ENCODE measurements at regions not wholly inside any gene's neighbourhood (a gene's known extent, or its start where the extent isn't known, plus 50 kb on each side); places are given as distances from the start of the nearest gene placed in this dataset.
"Not testable (repeated sequence)": the region's sequence is repeated elsewhere in the genome, so short reads cannot be mapped to it uniquely, and the experiment has no call there.

DNA sequence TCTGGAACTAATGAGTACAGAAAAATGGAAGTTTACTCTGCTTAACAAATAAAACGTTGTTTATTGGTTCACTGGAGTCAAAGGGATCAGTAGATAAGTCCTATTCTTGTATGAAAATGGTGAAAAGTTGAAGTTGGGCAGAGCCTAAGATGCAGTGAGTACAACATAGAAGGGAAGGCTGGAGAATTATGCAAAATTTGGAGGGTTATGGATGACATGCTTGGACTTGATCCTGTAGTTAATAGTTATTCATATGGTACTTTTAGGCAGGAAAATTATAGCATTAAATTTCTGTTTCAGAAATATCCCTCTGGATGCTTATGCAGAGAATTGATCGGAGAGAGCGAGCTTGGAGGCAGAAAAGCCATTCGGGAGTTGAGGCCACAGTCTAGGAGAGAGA lies 167.6 kb downstream of the KCNS3 start:
- H3K4me3 ChIP-seq (replicated peaks; ENCODE audit: low read depth, low read length), result no peak overlapping the region
- TF ChIP-seq, protein P1, sequence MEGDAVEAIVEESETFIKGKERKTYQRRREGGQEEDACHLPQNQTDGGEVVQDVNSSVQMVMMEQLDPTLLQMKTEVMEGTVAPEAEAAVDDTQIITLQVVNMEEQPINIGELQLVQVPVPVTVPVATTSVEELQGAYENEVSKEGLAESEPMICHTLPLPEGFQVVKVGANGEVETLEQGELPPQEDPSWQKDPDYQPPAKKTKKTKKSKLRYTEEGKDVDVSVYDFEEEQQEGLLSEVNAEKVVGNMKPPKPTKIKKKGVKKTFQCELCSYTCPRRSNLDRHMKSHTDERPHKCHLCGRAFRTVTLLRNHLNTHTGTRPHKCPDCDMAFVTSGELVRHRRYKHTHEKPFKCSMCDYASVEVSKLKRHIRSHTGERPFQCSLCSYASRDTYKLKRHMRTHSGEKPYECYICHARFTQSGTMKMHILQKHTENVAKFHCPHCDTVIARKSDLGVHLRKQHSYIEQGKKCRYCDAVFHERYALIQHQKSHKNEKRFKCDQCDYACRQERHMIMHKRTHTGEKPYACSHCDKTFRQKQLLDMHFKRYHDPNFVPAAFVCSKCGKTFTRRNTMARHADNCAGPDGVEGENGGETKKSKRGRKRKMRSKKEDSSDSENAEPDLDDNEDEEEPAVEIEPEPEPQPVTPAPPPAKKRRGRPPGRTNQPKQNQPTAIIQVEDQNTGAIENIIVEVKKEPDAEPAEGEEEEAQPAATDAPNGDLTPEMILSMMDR (IDR thresholded peaks at IDR 0.05; ENCODE audit: low read length, missing control alignments), result no peak
- no peak for DNase-seq (ENCODE audit: low read depth)

- H3K4me3 ChIP-seq (replicated peaks; ENCODE audit: low read depth, low read length), result no peak overlapping the region
- TF ChIP-seq, protein P1 (IDR thresholded peaks at IDR 0.05; ENCODE audit: low read length, missing control alignments), result no peak
- no peak for DNase-seq (ENCODE audit: low read depth)
Observed at GRCh38 chr2:18045230-18045629, 166.8 kb downstream of the KCNS3 start.

- H3K4me3 ChIP-seq (replicated peaks; ENCODE audit: low read depth, low read length); DNase-seq (ENCODE audit: low read depth): not testable (repeated sequence)
Observed at GRCh38 chr2:18017381-18017780, 138.9 kb downstream of the KCNS3 start.

DNA sequence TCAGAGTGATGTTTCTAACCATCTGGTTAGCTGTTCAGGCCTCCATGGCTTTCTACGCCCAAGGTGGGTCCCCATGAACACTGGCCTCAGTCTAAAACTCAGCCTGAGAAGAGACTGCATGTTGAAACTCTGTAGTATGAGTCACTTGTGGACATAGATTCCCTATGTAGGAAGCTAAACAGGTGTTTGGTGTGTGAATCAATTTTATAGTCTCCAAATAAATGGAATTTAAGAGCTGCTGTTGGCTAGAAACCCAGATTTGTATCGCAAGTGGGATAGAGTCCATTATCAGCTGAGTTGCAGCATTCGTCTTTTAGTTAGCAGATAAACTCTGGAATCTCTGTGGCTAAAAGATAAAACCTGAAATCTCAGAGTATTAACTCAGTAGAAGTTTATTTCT lies 131.4 kb downstream of the KCNS3 start:
- TF ChIP-seq, protein P1 (IDR thresholded peaks at IDR 0.05; ENCODE audit: low read length, missing control alignments), result no peak
- no peak overlapping the region for H3K4me3 ChIP-seq (replicated peaks; ENCODE audit: low read depth, low read length)
- no peak for DNase-seq (ENCODE audit: low read depth)

GRCh38 chr2:18005411-18005810 lies 126.9 kb downstream of the KCNS3 start:
- TF ChIP-seq, protein P1 (IDR thresholded peaks at IDR 0.05; ENCODE audit: low read length, missing control alignments), result no peak
- DNase-seq (ENCODE audit: low read depth), result no peak
- no peak overlapping the region for H3K4me3 ChIP-seq (replicated peaks; ENCODE audit: low read depth, low read length)

- TF ChIP-seq, protein P1 (IDR thresholded peaks at IDR 0.05; ENCODE audit: low read length, missing control alignments), result no peak
- H3K4me3 ChIP-seq (replicated peaks; ENCODE audit: low read depth, low read length), result no peak overlapping the region
- DNase-seq (ENCODE audit: low read depth), result no peak
Observed at GRCh38 chr2:18001671-18002070, 123.2 kb downstream of the KCNS3 start.

DNA sequence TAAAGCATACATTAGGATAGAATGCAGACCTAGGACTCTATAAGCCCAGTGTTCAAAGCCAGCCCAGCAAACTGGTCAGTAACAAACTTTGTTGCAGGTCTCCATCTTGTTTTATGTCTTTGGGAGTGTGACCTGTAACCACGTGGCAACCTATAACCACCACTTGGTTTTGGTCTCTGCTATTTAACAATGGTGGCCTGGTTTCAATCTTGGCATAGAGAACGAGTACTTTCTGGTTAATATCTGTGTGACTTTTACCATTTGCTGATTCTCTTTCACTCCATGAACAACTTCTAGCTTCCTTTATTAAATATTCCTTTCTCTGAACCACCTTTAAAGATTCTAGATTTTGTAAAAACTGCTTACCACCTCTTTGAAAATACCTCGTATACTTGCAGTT lies 118.5 kb downstream of the KCNS3 start:
- no peak for DNase-seq (ENCODE audit: low read depth)
- TF ChIP-seq, protein P1 (IDR thresholded peaks at IDR 0.05; ENCODE audit: low read length, missing control alignments), result no peak
- H3K4me3 ChIP-seq (replicated peaks; ENCODE audit: low read depth, low read length), result no peak overlapping the region

DNA sequence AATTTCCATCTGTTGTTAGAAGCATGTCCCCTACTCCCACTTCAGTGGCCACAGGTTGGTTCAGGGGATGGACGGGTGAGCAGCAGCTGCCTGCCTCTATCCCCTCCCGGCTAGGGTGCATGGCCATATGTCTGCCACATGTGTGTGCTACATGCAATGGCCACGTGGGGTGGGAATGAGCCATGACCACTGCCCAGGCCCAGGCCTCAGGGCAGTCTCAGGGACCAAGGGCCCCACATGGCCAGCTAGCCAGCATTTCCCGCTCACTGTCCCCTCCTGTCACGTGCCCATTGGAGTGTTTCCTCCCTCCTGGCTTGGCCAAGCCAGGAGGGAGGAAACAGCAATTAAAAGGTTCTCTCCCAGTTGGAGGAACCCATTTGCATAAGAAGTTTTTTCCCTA lies 117.1 kb downstream of the KCNS3 start:
- H3K4me3 ChIP-seq (replicated peaks; ENCODE audit: low read depth, low read length), result no peak overlapping the region
- no peak for DNase-seq (ENCODE audit: low read depth)
- TF ChIP-seq, protein P1 (IDR thresholded peaks at IDR 0.05; ENCODE audit: low read length, missing control alignments), result no peak

Measured in fibroblast of pulmonary artery (primary cell).